ENCODE measurements at regions not wholly inside any gene's neighbourhood (a gene's known extent, or its start where the extent isn't known, plus 50 kb on each side); places are given as distances from the start of the nearest gene placed in this dataset.

DNA sequence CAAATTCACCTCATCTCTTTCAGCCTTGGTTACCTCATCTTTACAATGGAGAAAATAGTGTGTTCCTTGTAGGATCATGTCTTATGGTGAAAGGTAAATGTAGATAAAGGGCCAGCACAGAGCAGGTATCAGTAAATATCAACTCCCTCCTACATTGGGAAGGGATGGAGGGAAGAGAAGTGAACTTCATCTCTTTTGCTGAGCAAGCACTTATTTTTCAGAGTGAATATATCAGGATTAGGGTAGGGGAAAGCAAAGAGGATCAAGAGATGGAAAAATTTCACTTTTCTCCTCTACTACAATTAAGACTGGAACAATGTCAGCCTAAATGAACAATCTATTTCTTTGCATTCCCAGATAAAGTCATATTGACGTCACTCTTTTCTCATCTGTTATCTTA lies 193.8 kb upstream of the JUN start:
- no peak for DNase-seq
- Histone ChIP-seq H3K4me3 (replicated peaks in 1 of 3) (no peak overlapping the region), H3K27ac (no peak overlapping the region), H3K4me1 (peaks cover 5 to 7% of the 10 kb centered on the region in 2 donors), H3K36me3 (no peaks in the 10 kb centered on the region), H3K27me3 (no peaks in the 10 kb centered on the region), H3K9me3 (no peaks in the 10 kb centered on the region)
- intact Hi-C loops (cut with DNase I) = no loop called here
- TF ChIP-seq, protein P1, sequence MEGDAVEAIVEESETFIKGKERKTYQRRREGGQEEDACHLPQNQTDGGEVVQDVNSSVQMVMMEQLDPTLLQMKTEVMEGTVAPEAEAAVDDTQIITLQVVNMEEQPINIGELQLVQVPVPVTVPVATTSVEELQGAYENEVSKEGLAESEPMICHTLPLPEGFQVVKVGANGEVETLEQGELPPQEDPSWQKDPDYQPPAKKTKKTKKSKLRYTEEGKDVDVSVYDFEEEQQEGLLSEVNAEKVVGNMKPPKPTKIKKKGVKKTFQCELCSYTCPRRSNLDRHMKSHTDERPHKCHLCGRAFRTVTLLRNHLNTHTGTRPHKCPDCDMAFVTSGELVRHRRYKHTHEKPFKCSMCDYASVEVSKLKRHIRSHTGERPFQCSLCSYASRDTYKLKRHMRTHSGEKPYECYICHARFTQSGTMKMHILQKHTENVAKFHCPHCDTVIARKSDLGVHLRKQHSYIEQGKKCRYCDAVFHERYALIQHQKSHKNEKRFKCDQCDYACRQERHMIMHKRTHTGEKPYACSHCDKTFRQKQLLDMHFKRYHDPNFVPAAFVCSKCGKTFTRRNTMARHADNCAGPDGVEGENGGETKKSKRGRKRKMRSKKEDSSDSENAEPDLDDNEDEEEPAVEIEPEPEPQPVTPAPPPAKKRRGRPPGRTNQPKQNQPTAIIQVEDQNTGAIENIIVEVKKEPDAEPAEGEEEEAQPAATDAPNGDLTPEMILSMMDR (IDR thresholded peaks at IDR 0.05) = no peak
- no peak for TF ChIP-seq POLR2A (IDR thresholded peaks at IDR 0.05)
- WGBS, 2 donors = 95 to 97% methylated on average over 1 of the region's 1 CpG

DNA sequence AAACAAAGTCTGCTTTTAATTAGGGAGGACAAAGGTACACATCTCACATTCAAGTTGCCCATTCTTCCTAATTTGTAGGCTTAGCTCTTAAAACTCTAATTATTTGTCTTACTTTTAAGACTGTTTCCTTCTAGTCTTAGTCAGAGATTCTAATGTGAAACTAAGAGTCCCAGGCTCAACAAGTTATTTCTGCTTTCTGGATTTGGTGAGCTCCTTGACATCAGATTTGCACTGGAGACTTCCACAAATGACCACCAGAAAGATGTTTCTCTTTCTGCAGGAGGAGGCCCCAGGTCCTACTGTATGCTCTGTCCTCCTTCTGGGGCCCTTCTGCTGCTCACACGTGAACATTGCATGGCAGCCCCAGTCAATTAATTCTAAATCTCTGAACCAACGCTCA lies 194.2 kb upstream of the JUN start:
- DNase-seq = no peak
- no peaks in the 10 kb centered on the region for H3K36me3 ChIP-seq
- peaks cover 9 to 10% of the 10 kb centered on the region in 2 donors for H3K4me1 ChIP-seq
- intact Hi-C loops (cut with DNase I) = no loop called here
- no peak overlapping the region for H3K27ac ChIP-seq
- 89 to 96% methylated on average over 2 of the region's 2 CpGs for WGBS, 2 donors
- H3K4me3 ChIP-seq (replicated peaks in 1 of 3) = no peak overlapping the region
- no peak for TF ChIP-seq POLR2A (IDR thresholded peaks at IDR 0.05)
- TF ChIP-seq, protein P1 (IDR thresholded peaks at IDR 0.05) = no peak
- no peaks in the 10 kb centered on the region for H3K27me3 ChIP-seq
- no peaks in the 10 kb centered on the region for H3K9me3 ChIP-seq

DNA sequence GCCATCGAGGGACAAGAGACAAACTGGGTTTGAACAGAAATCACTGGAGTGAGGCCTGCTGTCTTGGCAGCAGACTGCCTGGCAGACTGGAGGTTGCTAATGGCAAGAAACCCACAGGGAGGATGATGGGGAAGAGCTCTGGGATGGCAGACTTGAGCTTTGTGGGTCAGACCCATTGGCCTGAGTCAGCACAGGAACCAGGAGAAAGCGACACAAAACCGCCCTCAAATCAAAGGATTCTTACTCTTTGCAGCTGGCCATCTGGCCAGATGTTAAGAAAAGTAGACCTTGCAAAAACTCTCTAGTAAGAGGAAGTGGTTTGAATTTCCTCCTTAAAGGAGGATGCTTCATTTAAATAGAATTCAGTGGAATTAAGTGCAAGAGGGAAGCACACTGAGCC lies 195.2 kb upstream of the JUN start:
- H3K27ac ChIP-seq = no peak overlapping the region
- H3K9me3 ChIP-seq = no peaks in the 10 kb centered on the region
- intact Hi-C loops (cut with DNase I) = no loop called here
- H3K4me1 ChIP-seq = peaks cover 13 to 19% of the 10 kb centered on the region in 2 donors
- no peak for DNase-seq
- H3K36me3 ChIP-seq = no peaks in the 10 kb centered on the region
- H3K27me3 ChIP-seq = no peaks in the 10 kb centered on the region
- TF ChIP-seq, protein P1 (IDR thresholded peaks at IDR 0.05) = no peak
- no peak for TF ChIP-seq POLR2A (IDR thresholded peaks at IDR 0.05)
- WGBS, 2 donors = 78 to 91% methylated on average over 3 of the region's 3 CpGs
- no peak overlapping the region for H3K4me3 ChIP-seq (replicated peaks in 1 of 3)

DNA sequence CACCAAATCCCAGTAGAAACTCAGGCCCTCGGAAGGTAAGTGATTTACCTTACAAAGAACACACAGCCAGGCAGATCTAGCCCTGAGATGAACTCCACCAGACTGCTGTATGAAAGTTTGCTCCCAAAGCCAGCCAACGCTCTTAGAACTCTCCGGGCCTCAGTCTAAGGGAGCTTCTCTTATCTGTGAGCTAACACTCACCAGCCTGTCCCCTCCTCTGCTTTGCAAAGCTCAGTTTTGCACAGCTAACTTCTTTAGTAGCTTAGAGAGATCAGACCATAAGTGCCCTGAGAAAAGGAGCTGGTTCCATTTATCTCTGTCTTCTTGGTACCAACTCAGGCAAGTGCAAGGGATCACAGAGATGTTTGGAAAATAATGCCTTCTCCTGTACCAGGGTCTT lies 195.8 kb upstream of the JUN start:
- Histone ChIP-seq H3K9me3 (no peaks in the 10 kb centered on the region), H3K36me3 (no peaks in the 10 kb centered on the region), H3K27ac (no peak overlapping the region), H3K4me1 (peaks cover 13 to 19% of the 10 kb centered on the region in 2 donors), H3K4me3 (replicated peaks in 1 of 3) (no peak overlapping the region), H3K27me3 (no peaks in the 10 kb centered on the region)
- 93 to 95% methylated on average over 3 of the region's 3 CpGs for WGBS, 2 donors
- TF ChIP-seq, protein P1 (IDR thresholded peaks at IDR 0.05) = no peak
- TF ChIP-seq POLR2A (IDR thresholded peaks at IDR 0.05) = no peak
- no peak for DNase-seq
- intact Hi-C loops (cut with DNase I) = no loop called here

DNA sequence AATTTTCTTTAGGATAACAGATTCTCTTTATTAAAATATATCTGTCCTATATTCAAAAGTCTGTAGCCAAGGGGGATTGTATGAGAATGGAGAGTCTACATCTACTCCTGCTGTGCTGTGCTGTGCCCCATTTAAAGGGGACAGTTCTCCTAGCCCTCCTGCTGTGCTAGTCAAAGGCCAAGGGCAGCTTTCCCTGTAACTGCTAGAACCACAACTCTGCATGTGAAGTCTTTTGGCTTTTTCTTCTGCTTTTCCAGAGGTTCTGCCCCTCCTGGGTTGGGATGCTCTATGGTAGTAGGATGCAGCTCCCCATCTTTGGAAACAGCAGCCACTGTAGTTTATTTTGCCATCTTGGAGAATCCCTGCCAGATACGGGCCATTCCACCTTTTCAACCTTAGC lies 197.5 kb upstream of the JUN start:
- H3K4me3 ChIP-seq (replicated peaks in 1 of 3) = no peak overlapping the region
- TF ChIP-seq POLR2A (IDR thresholded peaks at IDR 0.05) = no peak
- TF ChIP-seq, protein P1 (IDR thresholded peaks at IDR 0.05) = no peak
- no peaks in the 10 kb centered on the region for H3K36me3 ChIP-seq
- WGBS, 2 donors = 95 to 100% methylated on average over 1 of the region's 1 CpG
- intact Hi-C loops (cut with DNase I) = no loop called here
- H3K9me3 ChIP-seq = no peaks in the 10 kb centered on the region
- H3K27ac ChIP-seq = no peak overlapping the region
- DNase-seq = no peak
- peaks cover 13 to 19% of the 10 kb centered on the region in 2 donors for H3K4me1 ChIP-seq
- no peaks in the 10 kb centered on the region for H3K27me3 ChIP-seq

Data from thyroid gland (tissue), 4 donors.